ENCODE measurements at regions not wholly inside any gene's neighbourhood (a gene's known extent, or its start where the extent isn't known, plus 50 kb on each side); places are given as distances from the start of the nearest gene placed in this dataset.

- peaks cover 14% of the 10 kb centered on the region for H3K79me2 ChIP-seq (ENCODE audit: low read length)
- peaks cover 41% of the 10 kb centered on the region for H3K4me1 ChIP-seq (ENCODE audit: low read length)
- peak; percentile 89 for DNase-seq
- no peaks in the 10 kb centered on the region for H3K9me2 ChIP-seq (replicated peaks; ENCODE audit: insufficient read depth, low read length)
- H3K9me3 ChIP-seq (replicated peaks; ENCODE audit: insufficient read depth, low read length) = no peaks in the 10 kb centered on the region
- no peak overlapping the region for H2AFZ ChIP-seq (ENCODE audit: low read length)
- no peak overlapping the region for H3K4me3 ChIP-seq (ENCODE audit: low read length)
- no peaks in the 10 kb centered on the region for H3K36me3 ChIP-seq (replicated peaks; ENCODE audit: insufficient read depth, low read length)
- no peaks in the 10 kb centered on the region for H4K20me1 ChIP-seq (ENCODE audit: insufficient read depth, low read length)
- peaks cover 44% of the 10 kb centered on the region for H3F3A ChIP-seq (ENCODE audit: insufficient read depth, low read length)
- no peaks in the 10 kb centered on the region for H3K27me3 ChIP-seq (replicated peaks; ENCODE audit: insufficient read depth, low read length)
- H3K9ac ChIP-seq (ENCODE audit: low read length) = peak overlapping the region; percentile 35; the same call in 1 of the 2 replicates
- TF ChIP-seq EZH2phosphoT487 (IDR thresholded peaks at IDR 0.05; ENCODE audit: low read length) = no peak
- H3K4me2 ChIP-seq (ENCODE audit: low read depth, low read length) = peak overlapping the region; percentile 37
- H3K27ac ChIP-seq (ENCODE audit: low read length) = peak overlapping the region; percentile 98
Measured at GRCh38 chr12:92365333-92365732, 219.7 kb upstream of the BTG1 start.

GRCh38 chr12:92363295-92364146 is 217.9 kb upstream of the BTG1 start:
- DNase-seq = peak; percentile 94
- H3K36me3 ChIP-seq (replicated peaks; ENCODE audit: insufficient read depth, low read length) = no peaks in the 10 kb centered on the region
- H3K27me3 ChIP-seq (replicated peaks; ENCODE audit: insufficient read depth, low read length) = no peaks in the 10 kb centered on the region
- H3K4me1 ChIP-seq (ENCODE audit: low read length) = peaks cover 38% of the 10 kb centered on the region
- H4K20me1 ChIP-seq (ENCODE audit: insufficient read depth, low read length) = no peaks in the 10 kb centered on the region
- H3K9ac ChIP-seq (ENCODE audit: low read length) = peak overlapping the region; percentile 92
- H3K9me2 ChIP-seq (replicated peaks; ENCODE audit: insufficient read depth, low read length) = no peaks in the 10 kb centered on the region
- no peak for TF ChIP-seq CTCF (IDR thresholded peaks at IDR 0.05; ENCODE audit: low read length)
- TF ChIP-seq EZH2phosphoT487 (IDR thresholded peaks at IDR 0.05; ENCODE audit: low read length) = no peak
- no peak for TF ChIP-seq EZH2 (optimal IDR thresholded peaks at IDR 0.05; ENCODE audit: low read depth, low read length)
- H3K4me2 ChIP-seq (ENCODE audit: low read depth, low read length) = peak overlapping the region; percentile 79
- H3K27ac ChIP-seq (ENCODE audit: low read length) = peak overlapping the region; percentile 98
- peaks cover 14% of the 10 kb centered on the region for H3K79me2 ChIP-seq (ENCODE audit: low read length)
- H2AFZ ChIP-seq (ENCODE audit: low read length) = no peak overlapping the region
- no peaks in the 10 kb centered on the region for H3K9me3 ChIP-seq (replicated peaks; ENCODE audit: insufficient read depth, low read length)
- peaks cover 44% of the 10 kb centered on the region for H3F3A ChIP-seq (ENCODE audit: insufficient read depth, low read length)
- peak overlapping the region; percentile 66 for H3K4me3 ChIP-seq (ENCODE audit: low read length)

- H3K27ac ChIP-seq (ENCODE audit: low read length) = peak overlapping the region; percentile 98
- H3K27me3 ChIP-seq (replicated peaks; ENCODE audit: insufficient read depth, low read length) = no peaks in the 10 kb centered on the region
- peak; percentile 89 for DNase-seq
- H3K36me3 ChIP-seq (replicated peaks; ENCODE audit: insufficient read depth, low read length) = no peaks in the 10 kb centered on the region
- H3K9ac ChIP-seq (ENCODE audit: low read length) = peak overlapping the region; percentile 92
- peaks cover 14% of the 10 kb centered on the region for H3K79me2 ChIP-seq (ENCODE audit: low read length)
- H3K4me2 ChIP-seq (ENCODE audit: low read depth, low read length) = peak overlapping the region; percentile 79
- no peaks in the 10 kb centered on the region for H3K9me3 ChIP-seq (replicated peaks; ENCODE audit: insufficient read depth, low read length)
- H3K4me1 ChIP-seq (ENCODE audit: low read length) = peaks cover 38% of the 10 kb centered on the region
- peak overlapping the region; percentile 66 for H3K4me3 ChIP-seq (ENCODE audit: low read length)
- TF ChIP-seq EZH2phosphoT487 (IDR thresholded peaks at IDR 0.05; ENCODE audit: low read length) (no peak), CTCF (IDR thresholded peaks at IDR 0.05; ENCODE audit: low read length) (0 out of 2 replicates have a peak, but pooled peaks have one; percentile 4)
- H2AFZ ChIP-seq (ENCODE audit: low read length) = no peak overlapping the region
- H4K20me1 ChIP-seq (ENCODE audit: insufficient read depth, low read length) = no peaks in the 10 kb centered on the region
- H3F3A ChIP-seq (ENCODE audit: insufficient read depth, low read length) = peaks cover 44% of the 10 kb centered on the region
- H3K9me2 ChIP-seq (replicated peaks; ENCODE audit: insufficient read depth, low read length) = no peaks in the 10 kb centered on the region
Measured at GRCh38 chr12:92362785-92363184, 217.1 kb upstream of the BTG1 start.

GRCh38 chr12:92362126-92362525 is 216.5 kb upstream of the BTG1 start:
- peaks cover 38% of the 10 kb centered on the region for H3K4me1 ChIP-seq (ENCODE audit: low read length)
- H3K9me2 ChIP-seq (replicated peaks; ENCODE audit: insufficient read depth, low read length) = no peaks in the 10 kb centered on the region
- peak overlapping the region; percentile 92 for H3K9ac ChIP-seq (ENCODE audit: low read length)
- peak overlapping the region; percentile 79 for H3K4me2 ChIP-seq (ENCODE audit: low read depth, low read length)
- DNase-seq = peak; percentile 15
- peaks cover 14% of the 10 kb centered on the region for H3K79me2 ChIP-seq (ENCODE audit: low read length)
- TF ChIP-seq EZH2 (optimal IDR thresholded peaks at IDR 0.05; ENCODE audit: low read depth, low read length) (no peak), CTCF (IDR thresholded peaks at IDR 0.05; ENCODE audit: low read length) (no peak), EZH2phosphoT487 (IDR thresholded peaks at IDR 0.05; ENCODE audit: low read length) (no peak)
- H3K27ac ChIP-seq (ENCODE audit: low read length) = peak overlapping the region; percentile 98
- peak overlapping the region; percentile 10; the same call in 1 of the 2 replicates for H2AFZ ChIP-seq (ENCODE audit: low read length)
- H3K9me3 ChIP-seq (replicated peaks; ENCODE audit: insufficient read depth, low read length) = no peaks in the 10 kb centered on the region
- H3F3A ChIP-seq (ENCODE audit: insufficient read depth, low read length) = peaks cover 44% of the 10 kb centered on the region
- H4K20me1 ChIP-seq (ENCODE audit: insufficient read depth, low read length) = no peaks in the 10 kb centered on the region
- H3K36me3 ChIP-seq (replicated peaks; ENCODE audit: insufficient read depth, low read length) = no peaks in the 10 kb centered on the region
- H3K4me3 ChIP-seq (ENCODE audit: low read length) = peak overlapping the region; percentile 66
- no peaks in the 10 kb centered on the region for H3K27me3 ChIP-seq (replicated peaks; ENCODE audit: insufficient read depth, low read length)
